ENCODE measurements at regions not wholly inside any gene's neighbourhood (a gene's known extent, or its start where the extent isn't known, plus 50 kb on each side); places are given as distances from the start of the nearest gene placed in this dataset.

- POLR2A ChIA-PET (ENCODE audit: partially characterized antibody) = interaction anchor here (1.3 kb wide), 1 partner anchor 19 kb away, joined by 3 read pairs; no protein-coding TSS in a partner anchor
- H3K9ac ChIP-seq (replicated peaks in 1 of 4; ENCODE audit: extremely low read depth in 1 of 4, low read depth in 3 of 4, low read length in 3 of 4) = no peak overlapping the region
- H3K4me2 ChIP-seq (ENCODE audit: insufficient read depth in 1 of 2, low read depth in 2 of 2, low read length in 2 of 2) = no peak overlapping the region
- H2BK15ac ChIP-seq (ENCODE audit: low read length) = no peak overlapping the region
- DNase-seq (ENCODE audit: low read depth in 1 of 2, low spot score in 2 of 2) (no peak), FAIRE-seq (no peak)
- H4K20me1 ChIP-seq (replicated peaks in 1 of 2; ENCODE audit: control insufficient read depth in 1 of 2, insufficient read depth in 2 of 2, low read length in 2 of 2) = no peaks in the 10 kb centered on the region
- no peak overlapping the region for H2BK20ac ChIP-seq (ENCODE audit: low read length)
- no peaks in the 10 kb centered on the region for H3K79me2 ChIP-seq (ENCODE audit: control insufficient read depth in 1 of 2, insufficient read depth in 2 of 2, low read length in 2 of 2)
- H3K9me3 ChIP-seq (ENCODE audit: insufficient read depth in 2 of 2, low read depth in 1 of 2, low read length in 1 of 2) = no peaks in the 10 kb centered on the region
- no peaks in the 10 kb centered on the region for H3K36me3 ChIP-seq (ENCODE audit: control insufficient read depth in 2 of 4, insufficient read depth in 4 of 4, low read length in 3 of 4)
- CTCF ChIA-PET (ENCODE audit: partially characterized antibody) = interaction anchor here (0.6 to 1.0 kb wide), 3 partner anchors 11 to 599 kb away, joined by 3 to 4 read pairs (median 3); no protein-coding TSS in a partner anchor
- H3K4me1 ChIP-seq (replicated peaks in 1 of 4; ENCODE audit: control insufficient read depth in 3 of 4, insufficient read depth in 4 of 4, low read length in 3 of 4) = no peaks in the 10 kb centered on the region
- H3K18ac ChIP-seq (ENCODE audit: extremely low read depth, low read length) = no peak overlapping the region
- no peak overlapping the region for H3K14ac ChIP-seq (ENCODE audit: insufficient read length)
- H2BK5ac ChIP-seq (ENCODE audit: low read depth, low read length) = no peak overlapping the region
- H3K79me1 ChIP-seq (ENCODE audit: low read depth, low read length) = no peaks in the 10 kb centered on the region
- no peak for TF ChIP-seq TAF1 (IDR thresholded peaks at IDR 0.05; ENCODE audit: low read depth, low read length)
- H2BK120ac ChIP-seq (replicated peaks; ENCODE audit: low read depth, low read length) = no peak overlapping the region
- H3K23me2 ChIP-seq (ENCODE audit: low read depth, low read length) = no peaks in the 10 kb centered on the region
- H3K27me3 ChIP-seq (replicated peaks in 1 of 4; ENCODE audit: control insufficient read depth in 3 of 4, extremely low read depth in 1 of 4, insufficient read depth in 3 of 4, low read length in 3 of 4) = no peaks in the 10 kb centered on the region
- H3K27ac ChIP-seq (ENCODE audit: low read depth, low read length) = no peak overlapping the region
- H4K91ac ChIP-seq (replicated peaks; ENCODE audit: insufficient read length, low read length) = no peak overlapping the region
- H4K8ac ChIP-seq (ENCODE audit: extremely low read depth, insufficient read depth, low read length) = no peak overlapping the region
- H3K4me3 ChIP-seq (ENCODE audit: extremely low read depth in 1 of 4, insufficient read depth in 2 of 4, low read depth in 3 of 4, low read length in 4 of 4) = no peak overlapping the region
- H3K23ac ChIP-seq (ENCODE audit: insufficient read length) = no peak overlapping the region
- 90% methylated on average over 3 of the region's 3 CpGs; no CpG with 5 or more reads in 1 of the 2 experiments for WGBS, 2 experiments (ENCODE audit: extremely low coverage in 1 of 2, insufficient coverage in 1 of 2, insufficient read length in 1 of 2, insufficient replicate concordance in 2 of 2, low coverage in 1 of 2, low lambda C conversion rate in 2 of 2, missing lambda C conversion rate in 1 of 2)
- H4K5ac ChIP-seq (ENCODE audit: insufficient read length, low read depth, low read length) = no peak overlapping the region
- no peak overlapping the region for H2AFZ ChIP-seq (ENCODE audit: low read length)
- no peak overlapping the region for H3K4ac ChIP-seq (replicated peaks; ENCODE audit: insufficient read length, low read depth, low read length)
- no peak overlapping the region for H2AK5ac ChIP-seq (ENCODE audit: low read depth, low read length)
- H3K56ac ChIP-seq (replicated peaks; ENCODE audit: insufficient read length, low read depth, low read length) = no peak overlapping the region
- H2BK12ac ChIP-seq (ENCODE audit: low read depth, low read length) = no peak overlapping the region
Observed at GRCh38 chr3:22244761-22245521, 493.9 kb upstream of the ZNF385D start.

Measured in H1 (cell line).